Dermis blood vessel endothelial cell (primary cell): ENCODE measurements at regions not wholly inside any gene's neighbourhood (a gene's known extent, or its start where the extent isn't known, plus 50 kb on each side); places are given as distances from the start of the nearest gene placed in this dataset.

Experiments used
- DNase-seq: peaks from one replicate; pipeline ENCODE4 v3.0.0; 2010

DNA sequence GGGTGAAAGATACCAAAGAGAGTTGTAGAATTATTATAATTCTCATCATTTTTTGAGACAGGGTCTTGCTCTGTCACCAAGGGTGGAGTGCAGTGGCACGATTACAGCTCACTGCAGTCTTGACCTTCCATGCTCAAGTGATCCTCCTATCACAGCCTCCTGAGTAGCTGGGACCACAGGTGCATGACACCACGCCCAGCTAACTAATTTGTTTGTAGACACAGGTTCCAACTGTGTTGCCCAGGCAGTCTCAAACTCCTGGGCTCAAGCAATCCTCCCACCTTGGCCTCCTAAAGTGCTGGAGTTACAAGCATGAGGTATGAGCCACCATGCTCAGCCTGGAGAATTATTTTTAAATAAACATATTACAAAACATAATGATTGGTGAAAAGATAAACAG, 92.8 kb upstream of the MSH6 start:
- no peak for DNase-seq

DNA sequence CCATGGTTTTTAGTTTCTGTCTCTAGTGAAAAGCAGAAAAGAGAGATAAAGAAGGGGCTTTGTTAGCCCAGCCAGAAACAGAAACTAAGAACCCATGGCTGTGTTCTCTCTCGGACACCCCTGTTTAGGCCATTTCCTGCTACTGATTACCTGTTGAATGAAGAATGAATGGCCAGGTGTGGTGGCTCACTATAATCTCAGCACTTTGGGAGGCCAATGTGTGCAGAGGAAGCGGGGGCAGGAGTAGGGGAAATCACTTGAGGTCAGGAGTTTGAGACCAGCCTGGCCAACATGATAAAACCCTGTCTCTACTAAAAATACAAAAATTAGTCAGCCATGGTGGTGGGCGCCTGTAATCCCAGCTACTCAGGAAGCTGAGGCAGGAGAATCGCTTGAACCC, 93.8 kb upstream of the MSH6 start:
- DNase-seq: peak; percentile 30

DNA sequence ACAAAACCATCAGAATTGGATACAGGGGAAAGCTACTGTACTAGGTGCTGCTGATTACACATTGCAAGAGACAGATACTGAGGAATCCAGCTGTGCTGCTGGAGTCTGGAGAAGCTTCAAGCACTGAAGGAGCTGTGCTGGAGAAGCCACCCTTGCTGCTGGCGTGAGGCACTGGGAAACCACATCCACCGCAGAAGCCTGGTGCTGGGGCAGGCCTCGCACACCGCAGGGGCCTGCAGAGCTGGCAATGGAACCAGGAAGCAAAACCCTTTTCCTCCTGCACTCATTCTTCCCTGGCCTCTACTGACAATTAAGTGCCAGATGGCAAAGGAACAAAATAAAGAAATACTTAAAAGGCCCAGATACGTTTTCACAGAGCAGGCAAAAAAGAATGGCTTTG, 94.4 kb upstream of the MSH6 start:
- DNase-seq: peak; percentile 26

DNA sequence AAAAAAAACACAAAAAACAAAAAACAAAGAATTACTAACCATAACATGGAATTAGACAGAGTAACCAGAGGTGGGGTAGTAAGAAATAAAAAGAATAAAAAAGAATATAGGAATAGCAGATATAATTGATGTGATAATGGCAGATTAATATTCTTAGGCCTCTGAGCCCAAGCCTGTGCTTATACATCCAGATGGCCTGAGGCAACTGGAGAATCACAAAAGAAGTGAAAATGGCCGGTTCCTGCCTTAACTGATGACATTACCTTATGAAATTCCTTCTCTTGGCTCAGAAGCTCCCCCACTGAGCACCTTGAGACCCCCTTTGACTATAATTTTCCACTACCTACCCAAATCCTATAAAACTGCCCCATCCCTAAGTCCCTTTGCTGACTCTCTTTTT, 95.1 kb upstream of the MSH6 start:
- no peak for DNase-seq

DNA sequence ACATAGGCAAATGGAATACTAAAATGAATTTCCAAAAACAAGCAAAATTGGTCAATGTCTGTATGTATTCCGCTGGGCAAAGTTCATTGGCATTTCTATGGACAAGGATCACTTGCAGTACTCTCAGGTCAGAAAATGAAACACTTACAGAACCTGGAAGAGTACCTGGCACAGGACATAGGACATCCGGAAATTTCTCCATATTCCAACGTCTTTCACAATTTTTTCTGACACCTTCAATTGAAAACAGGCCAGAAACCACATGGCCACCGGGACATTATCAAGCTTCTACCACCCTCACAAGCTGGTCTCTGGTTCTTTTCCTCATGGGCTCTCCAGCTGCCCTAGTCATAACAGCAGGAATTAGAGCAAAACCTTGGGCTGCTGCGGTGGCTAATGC, 96.9 kb upstream of the MSH6 start:
- DNase-seq: no peak

DNA sequence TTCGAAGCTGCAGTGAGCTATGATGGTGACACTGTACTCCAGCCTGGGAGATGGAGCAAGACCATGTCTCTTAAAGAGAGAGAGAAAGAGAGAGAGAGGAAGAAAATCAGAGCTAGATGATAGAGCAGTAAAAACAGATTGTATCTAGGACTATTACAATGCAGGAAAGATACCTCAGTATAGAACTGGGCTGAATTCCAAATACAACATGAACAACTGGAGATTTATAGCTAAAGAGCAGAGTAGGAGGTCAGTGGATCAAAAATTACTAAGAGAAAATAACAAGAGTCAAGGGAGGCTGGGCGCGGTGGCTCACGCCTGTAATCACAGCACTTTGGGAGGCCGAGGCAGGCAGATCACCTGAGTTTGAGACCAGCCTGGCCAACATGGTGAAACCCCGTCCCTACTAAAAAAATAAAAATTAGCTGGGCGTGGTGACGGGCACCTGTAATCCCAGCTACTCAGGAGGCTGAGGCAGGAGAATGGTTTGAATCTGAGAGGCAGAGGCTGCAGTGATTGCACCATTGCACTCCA, 100.7 kb upstream of the MSH6 start:
- DNase-seq: peak; percentile 19

DNA sequence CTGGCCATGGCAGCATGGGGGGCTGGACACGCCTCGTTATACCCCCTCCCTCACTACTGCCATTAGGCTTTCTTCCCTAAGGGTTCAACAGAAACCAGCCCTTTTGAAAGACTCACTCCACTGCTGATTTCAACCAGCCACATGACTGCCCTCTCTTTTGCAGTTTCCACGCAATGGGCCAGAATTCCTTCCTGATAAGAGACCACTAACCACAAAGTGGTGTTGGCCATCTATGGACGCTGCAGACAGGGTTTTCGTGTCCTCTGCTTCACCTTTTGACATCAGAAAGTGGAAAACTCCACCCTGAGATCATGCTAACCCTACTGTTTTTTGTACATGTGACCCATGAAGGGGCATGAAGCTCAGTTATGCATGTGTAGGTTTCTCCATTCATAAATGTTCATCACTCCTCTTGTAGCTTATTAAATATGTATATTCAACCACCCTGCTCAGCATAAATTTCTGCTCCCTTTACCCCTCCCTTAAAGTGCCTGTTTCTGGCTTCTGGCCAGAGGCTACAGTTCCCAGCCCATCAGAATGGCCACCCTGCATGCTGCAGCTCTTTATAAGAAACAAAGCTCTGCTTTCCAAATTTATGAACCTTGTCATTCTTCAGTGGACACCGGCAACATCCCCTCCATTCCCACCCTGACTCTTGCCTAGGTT, 105.6 kb upstream of the KCNK12 start:
- no peak for DNase-seq

DNA sequence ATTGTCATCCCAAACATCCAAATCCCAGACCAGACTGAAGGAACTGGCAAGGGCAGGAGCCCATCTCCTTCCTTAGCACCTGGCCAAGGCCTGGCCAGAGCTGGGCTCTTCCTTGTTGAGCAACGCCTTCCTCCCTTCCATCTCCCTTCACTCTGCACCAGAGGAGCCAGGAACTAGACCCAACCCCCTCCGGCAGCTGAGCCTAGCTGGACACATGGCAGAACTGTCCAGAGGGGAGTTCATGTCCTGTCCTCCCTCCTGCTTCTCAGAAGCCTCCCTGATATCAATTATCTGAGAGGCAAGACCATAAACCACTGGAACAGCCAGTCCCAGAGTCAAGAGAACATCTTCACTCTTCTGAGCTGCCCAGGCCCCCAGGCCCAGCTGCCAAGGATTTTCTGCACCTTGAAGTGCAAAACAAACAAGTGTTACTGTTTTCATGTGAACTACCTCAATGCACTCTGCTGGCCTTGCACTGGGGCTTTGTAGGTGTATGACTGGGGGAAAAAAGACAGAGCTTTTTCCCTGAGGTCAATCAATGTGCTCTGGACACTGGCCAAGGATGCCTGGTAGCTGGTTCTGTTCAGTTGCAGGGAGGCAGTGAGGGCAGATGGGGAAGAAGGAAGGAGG, 104.5 kb upstream of the KCNK12 start:
- no peak for DNase-seq

DNA sequence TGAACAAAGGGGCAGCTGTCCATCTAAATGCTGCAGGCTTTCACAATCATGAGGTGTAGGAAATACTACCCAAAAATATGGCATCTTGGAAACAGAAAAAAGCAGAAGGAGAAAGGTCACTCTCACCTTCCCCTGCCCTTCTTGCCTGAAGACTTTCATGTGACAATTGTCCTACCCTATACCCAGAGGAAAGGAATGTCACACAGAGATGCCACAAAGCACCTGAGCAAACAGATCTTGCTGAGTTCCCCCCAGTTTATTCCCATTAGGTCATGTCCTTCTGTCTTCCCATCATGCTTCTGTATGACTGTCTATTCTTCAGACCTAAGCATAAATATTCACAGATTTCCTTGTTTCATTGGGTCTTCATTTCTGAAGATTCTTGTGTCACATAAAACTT, 95.5 kb upstream of the KCNK12 start:
- DNase-seq: no peak

DNA sequence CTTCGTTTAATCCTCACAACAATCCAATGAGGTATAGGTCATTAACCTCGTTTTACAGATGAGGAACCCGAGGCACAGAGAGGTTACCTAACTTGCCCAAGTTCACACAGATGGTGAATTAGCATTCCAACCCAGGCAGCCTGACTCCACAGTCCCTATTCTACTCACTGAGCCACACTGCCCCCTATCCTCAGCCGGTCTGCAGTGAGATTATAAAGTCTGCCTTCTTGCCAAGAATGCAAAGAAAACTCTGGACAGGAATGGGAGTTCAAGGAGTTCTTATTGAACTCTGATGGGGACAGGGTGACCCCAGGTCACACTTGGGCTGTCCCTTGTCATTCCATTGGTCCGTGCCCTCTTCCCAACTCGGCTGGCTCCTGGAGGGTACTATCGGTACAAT, 94.0 kb upstream of the KCNK12 start:
- DNase-seq: peak; percentile 14

DNA sequence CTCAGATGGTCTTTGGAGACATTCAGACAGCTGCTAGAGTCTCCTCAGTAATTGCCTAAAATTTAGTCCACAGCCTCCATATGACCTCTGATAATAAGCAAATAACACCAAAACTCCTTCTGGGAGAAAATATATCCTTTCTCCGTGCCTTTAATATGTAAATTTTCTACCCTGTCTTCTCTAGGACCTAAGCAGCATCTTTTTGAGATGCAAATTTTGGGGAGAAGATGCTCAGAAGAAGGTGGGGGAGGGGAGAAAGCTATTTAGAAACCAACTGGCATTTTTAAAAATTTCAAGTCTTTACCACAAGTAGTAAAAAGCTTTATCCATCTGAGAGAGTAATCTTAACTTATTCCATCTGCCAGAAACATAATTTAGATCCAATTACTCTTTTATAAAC, 91.8 kb upstream of the KCNK12 start:
- DNase-seq: no peak

DNA sequence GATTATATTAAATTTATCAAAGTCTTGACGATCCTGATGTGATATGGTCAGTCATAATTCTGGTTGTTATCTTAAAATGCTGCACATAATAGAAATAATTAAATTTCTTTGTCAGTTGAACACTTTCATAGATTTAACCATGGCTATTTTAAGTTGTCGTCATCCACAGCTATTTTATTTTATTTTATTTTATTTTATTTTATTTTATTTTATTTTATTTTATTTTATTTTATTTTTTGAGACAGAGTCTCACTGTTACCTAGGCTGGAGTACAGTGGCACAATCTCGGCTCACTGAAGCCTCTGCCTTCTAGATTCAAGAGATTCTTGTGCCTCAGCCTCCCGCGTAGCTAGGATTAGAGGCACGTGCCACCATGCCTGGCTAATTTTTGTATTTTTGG, 90.5 kb upstream of the KCNK12 start:
- no peak for DNase-seq

DNA sequence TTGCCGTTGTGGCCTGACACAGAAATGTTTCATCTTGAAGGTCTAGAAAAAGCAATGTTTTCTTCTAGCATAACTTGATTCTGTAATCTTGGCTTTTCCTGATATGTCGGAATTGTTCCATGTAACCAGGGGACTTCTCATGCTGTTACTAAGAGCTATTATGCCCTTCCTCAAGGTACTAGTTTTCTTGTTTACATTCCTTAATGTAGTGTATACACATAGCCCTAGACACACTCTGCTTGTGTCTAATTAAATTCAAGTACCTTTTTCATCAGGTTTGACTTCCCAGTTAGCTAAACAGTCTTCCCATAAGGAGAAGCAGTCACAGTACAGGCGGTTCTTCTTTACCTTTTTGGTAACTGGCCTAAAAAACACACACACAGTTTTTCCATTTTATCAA, 89.4 kb upstream of the KCNK12 start:
- no peak for DNase-seq

DNA sequence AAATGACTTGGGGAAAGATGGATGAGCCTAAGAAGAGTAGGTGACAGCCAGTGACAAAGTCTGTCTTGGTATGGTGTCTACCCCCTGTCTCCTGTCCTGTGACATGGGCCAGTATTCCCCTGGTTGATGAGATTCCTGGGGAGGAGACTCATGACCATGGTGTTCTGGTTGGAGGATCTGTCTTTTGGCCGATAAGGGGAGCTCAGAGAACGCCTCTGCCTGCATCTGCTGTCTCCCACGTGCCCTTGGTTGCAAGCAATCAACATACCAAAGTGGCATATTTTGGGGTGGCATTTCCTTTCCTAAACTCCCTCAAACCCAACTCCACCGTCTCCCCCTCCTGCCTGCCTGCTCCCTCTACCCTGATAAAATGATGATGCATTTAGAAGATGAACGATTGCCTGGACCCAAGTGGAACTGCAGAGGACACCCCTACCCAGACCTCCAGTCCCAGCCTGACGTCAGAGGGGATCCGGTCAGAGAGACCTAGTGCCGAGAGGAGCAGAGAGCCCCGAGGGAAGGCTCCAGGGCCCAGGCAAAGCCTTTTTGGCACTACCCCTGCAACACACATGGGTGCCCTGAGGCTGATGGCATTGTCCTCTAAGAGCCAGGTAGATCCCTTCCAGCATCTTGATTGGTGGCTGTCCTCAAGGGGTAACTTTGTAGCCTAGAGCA, 88.0 kb upstream of the KCNK12 start:
- DNase-seq: no peak

DNA sequence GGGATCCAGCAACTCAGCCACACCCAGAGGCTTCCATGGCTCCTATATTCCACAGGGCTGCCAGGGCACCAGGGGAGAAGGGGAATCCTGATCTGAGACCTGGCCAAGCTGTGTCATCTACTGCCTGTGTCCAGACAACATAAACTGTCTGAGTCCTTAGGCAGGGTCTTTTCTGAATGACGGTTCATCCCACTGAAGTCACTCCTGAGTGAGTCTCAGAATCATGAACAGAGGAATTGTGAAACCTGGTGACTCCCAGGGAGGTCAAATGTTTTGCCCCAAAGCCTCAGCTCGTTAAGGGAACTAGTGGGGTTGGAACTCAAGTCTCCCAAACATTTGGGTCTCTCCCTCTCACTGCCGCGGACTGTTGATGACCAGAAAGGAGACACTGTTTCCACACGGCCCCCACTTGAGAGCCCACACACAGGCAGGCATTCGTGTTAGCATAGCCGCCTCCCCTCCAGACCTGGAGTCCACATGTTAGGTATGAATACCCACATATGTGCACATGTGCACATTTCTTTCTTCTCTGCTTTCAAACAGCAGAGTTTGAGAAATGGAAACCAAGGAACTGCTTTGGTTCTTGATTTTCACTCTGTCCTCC, 87.2 kb upstream of the KCNK12 start:
- DNase-seq: no peak

DNA sequence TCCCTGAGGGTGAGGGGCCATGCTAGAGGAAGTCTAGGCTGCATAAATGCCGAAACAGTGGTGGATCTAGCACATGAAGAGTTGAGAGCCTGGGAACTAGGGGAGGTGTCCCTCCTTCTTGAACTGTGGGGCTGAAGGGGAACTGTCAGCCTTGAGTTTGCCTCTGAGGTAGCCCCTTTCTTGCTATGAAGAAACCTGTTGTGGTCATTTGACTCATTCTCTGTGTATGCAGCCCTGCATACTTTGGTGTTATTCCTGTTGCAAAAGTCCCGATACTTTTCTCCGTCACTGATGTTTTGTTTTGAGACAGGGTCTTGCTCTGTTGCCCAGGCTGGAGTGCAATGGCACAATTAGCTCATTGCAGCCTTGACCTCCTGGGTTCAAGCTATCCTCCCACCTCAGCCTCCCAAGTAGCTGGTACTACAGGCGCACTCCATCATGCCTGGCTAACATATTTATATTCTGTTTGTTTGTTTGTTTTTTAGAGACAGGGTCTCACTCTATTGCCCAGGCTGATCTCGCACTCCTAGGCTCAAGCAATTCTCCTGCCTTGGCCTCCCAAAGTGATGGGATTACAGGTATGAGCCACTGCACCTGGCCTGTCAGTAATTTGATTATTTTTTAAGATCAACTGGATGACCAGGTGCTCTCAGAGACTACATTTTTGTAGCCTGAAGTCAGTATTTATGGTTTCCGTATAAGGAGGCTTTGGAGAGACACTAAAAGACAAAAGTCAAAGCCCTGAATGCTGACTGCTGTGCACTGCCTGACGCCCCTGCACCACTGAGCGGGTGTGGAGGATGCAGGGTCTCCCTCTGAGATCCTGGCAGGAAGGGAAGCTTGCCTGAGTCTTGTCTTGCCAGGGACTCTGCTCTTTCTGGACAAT, 86.2 kb upstream of the KCNK12 start:
- no peak for DNase-seq

DNA sequence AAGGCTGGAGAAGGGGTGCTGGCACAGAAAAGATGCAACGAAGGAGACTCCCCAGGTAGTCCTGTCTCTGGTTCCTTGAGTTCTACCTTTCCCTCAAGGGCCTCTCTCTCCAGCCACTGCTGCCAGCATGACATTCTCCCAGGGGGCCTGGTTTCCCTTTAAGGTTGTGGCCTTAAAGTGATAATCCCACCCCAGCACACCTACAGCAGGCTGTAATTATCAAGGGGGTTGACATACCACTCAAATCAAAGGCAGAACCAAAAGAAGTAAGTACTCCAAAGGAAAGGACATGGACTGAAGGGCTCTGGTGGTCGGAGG, 84.7 kb upstream of the KCNK12 start:
- no peak for DNase-seq

DNA sequence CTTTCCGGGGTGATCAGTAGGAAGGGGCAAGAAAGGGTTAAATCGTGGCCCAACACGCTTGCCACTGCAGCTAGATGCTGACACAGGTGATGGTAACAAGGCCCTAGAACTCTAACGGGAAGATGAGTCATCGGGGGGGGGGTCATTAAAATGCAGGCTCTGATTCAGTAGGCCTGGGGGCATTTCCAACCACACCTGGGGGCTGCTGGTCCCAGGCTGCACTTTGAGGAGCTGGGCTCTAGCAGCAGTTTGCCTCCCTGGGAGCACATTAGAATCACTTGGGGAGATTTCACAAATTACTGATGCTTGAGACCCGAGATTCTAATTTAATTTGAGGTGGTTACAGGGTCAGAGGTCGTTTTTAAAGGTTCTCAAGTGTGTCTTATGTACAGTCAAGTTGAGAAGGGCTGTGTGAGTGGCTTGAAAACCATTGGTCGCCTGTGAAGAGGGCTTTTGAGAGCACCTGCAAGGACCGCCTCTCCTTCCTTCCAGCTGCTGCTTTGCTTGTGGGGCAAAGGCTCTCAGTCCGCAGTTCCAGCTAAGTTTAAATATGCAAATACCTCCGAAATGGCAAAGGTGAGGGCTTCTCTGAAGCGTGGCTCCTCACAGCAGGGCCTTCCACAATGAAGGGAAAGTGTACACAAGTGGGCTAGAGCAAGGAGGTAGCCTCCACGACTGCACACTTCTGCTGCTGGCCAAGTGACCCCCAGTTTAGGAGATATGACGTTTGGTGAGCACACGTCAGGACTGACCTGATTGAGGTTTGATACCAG, 84.2 kb upstream of the KCNK12 start:
- DNase-seq: no peak

DNA sequence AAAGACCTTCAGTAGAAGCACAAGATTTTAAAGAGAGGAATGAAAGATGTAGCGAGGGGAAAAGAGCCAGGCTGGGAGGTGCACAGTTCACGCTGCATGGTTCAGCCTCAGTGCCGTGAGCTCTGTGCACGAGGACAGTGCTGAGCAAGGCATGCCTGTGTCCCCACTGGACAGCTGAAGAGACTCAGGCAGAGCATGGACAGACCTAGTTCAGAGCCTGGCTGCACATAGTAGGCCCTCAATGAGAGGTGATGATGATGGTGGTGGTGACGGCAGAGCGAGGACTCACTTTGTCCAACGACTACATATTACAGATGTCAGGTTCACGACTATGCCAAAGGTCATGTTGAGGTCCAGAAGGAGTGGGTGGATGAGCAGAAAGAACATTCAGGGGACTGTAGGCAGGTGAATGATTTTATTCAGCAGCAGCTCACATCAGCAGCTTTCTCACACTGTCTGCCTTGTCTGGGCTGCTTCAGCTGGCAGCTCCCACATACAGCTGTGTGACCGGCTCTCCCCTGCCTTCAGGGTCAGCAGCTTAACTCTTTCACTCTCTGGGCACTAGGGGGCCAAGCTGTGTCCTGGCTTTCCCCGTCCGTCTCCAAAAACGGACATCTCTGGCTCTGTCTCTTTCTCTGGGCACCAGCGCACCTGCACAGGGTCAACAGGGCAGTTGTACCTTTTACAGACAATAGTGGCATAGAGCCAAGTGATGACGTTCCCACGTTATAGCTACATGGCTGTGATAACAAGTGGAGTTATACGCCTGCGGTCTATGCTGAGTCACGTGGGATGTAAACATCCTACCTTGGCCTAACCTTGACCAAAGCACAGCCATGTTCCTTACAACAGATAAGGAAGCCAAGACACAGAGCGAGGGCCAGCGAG, 83.4 kb upstream of the KCNK12 start:
- DNase-seq: peak; percentile 52

DNA sequence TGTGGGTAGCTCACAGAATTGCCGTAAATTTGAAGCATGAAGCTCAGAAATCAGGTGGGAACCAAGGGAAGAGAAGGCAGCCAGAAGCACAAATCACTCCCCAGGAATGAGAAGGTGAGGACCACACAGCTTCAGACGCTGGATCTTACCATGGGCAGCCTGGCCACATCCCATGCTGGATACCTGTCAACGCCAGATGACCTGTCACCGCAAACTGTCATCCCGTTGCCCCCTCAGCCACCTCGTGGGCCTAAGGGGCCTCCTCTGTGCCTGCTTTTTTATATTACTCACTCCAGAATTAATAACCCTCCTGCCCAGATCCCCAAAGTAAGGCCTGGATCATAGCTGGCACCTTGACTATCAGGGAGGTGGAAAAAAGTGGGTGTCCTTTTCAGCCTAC, 82.3 kb upstream of the KCNK12 start:
- DNase-seq: no peak
